NCI-H345 treated with DMSO at 0.1 percent for 48 hours (cell line): ENCODE measurements at regions not wholly inside any gene's neighbourhood (a gene's known extent, or its start where the extent isn't known, plus 50 kb on each side); places are given as distances from the start of the nearest gene placed in this dataset.

Experiments
- DNase-seq: peaks from one replicate; lab custom pipeline; 2025; ENCODE audit not compliant: unreplicated experiment; lab: John Stamatoyannopoulos, UW

DNA sequence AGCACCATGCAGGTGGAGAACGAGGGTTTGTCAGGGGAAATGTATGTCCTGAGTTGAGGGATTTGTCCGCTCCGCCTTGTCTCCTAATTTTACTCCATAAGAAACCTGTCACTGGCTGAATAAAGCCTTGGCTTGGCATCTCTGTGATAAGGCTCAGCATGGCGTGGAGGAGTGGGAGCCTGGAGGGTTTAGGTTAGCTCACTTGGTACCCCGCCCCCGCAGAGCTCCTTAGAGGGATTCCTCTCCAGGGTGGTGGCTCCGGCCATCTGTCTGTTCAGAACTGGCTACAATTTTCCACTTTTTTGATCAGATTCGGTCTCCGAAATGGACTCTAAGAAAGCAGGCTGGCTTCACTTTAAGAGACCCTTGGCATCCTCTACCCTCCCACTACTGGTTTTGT is 192.2 kb upstream of the SYNDIG1 start:
- DNase-seq = no peak

- no peak for DNase-seq
Observed at GRCh38 chr20:24275946-24276705, 193.3 kb upstream of the SYNDIG1 start.

DNA sequence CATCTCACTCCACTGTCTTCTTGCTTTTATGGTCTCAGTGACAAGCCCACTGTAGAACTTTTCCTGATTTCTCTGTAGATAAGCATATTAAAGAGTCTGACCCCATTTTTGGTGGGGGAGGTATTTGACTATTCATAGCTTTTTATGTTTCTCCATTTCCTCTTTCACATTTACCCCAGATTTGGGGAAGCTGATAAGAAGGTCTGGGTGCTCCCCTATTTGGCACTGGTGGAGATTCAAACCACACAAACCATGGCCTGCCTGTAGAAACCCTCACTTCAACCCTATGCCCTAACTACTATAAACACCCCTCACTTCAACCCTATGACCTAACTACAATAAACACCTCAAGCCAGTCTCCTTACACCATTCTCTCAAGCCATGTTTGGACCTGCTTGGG is 196.2 kb upstream of the SYNDIG1 start:
- no peak for DNase-seq

DNA sequence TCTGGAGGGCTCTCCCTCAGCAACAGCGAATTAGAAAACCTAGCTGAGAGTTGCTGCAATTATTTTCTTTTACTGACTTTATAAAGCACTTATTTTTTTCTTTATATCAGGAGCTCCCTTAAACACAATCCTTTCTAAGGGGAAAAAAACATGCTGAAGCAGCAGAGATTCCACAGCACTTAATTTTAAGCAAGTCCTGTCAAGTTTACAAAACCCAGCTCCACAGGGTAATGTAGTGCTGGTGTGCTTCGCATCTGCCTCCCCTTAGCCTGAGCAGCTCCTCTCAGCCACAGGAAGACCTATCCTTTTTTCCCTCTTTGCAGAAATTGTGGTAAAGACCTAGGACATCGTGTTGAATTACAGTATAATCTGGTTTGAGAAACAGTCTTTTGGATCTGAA is 208.1 kb upstream of the SYNDIG1 start:
- no peak for DNase-seq

DNA sequence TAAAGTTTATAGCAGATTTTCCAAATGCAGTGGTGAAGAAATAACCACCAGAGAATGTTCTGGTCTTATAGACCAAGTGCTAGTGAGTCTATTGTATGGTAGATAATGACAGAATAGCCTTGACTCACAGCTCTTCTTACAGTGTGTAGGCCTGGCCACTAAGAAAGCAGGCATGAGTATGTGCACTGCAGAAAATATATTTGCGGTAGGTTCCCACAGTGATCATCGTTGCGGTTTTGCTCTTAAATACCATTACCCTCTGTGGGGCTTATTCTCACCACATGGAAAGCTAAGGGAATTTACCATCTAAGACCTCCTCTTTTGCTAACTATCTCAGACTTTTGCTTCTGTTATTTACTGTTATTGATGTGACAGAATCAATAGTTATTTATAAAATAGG is 212.3 kb upstream of the SYNDIG1 start:
- DNase-seq = no peak

DNA sequence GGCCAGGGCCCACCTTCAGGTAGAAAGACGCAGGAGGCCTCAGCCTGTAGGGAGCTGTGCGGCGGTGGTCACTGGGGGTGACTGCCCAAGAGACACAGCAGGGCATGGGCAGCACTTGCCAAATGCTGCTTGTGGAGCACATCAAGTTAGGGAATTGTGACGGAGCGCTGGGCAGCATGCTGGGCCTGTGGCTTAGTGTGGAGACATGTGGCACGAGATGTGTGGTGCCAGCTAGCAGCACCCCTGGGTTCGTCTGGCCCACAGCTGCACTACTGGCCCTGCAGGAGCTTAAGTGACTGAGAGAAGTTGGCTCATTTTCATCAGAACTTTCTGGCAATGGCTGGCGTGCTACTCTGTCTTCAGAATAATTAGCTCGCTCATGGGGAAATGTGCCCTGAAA is 213.1 kb upstream of the SYNDIG1 start:
- no peak for DNase-seq

- no peak for DNase-seq
Observed at GRCh38 chr20:24254480-24254879, 214.9 kb upstream of the SYNDIG1 start.

DNA sequence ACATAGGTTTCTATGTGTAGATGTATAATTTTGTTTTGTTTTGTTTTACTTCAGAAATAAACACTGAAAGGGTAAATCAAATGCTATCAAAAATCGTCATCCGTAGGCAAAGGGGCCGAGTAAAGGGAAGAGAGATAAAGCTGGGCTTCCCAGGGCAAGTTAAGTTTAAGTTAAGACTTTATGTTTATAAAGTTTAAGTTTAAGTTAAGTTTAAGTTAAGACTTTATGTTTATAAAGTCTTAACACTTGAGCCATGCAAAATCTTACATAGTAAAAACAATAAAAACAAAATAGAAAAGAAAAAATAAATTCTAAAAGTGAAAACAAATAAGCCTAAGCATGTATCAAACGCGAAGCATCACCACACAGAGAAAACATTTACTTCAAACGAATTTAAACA is 216.1 kb upstream of the SYNDIG1 start:
- no peak for DNase-seq

DNA sequence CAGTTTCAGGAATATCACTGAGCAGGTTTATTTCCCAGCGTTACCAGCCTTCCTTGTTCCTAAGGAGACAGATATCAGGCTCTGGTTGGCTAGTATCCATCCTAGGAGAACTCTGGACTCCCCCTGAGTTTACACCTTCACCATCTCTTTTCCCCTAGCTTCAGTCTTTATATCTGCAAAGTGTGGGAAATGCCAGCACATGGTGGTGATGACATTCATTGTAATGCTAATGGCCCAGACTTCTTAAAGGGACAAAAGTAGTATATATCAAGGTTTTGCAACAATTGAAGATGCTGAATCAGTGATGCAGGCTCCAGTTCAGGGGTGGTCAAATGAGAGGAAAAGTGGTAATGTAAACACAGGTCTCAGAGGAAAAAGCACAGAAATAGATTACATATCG is 224.3 kb upstream of the SYNDIG1 start:
- DNase-seq = no peak

GRCh38 chr20:24242763-24243162 is 226.7 kb upstream of the SYNDIG1 start:
- no peak for DNase-seq

DNA sequence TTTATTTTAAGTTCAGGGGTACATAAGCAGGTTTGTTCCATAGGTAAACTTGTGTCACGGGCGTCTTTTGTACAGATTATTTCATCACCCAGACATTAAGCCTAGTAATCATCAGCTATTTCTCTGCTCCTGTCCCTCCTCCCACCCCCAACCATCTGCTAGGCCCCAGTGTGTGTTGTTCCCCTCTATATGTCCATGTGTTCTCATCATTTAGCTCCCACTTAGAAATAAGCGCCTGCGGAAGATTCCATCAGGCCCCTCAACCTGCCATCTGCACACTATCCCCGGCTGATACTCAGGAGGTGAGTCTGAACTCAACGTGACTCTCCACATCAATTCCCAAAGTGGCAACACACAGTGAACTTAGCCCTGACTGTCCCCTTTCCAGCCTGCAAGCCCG is 228.0 kb upstream of the SYNDIG1 start:
- no peak for DNase-seq

GRCh38 chr20:24236963-24237362 is 232.5 kb upstream of the SYNDIG1 start:
- DNase-seq = no peak

GRCh38 chr20:24236201-24236600 is 233.2 kb upstream of the SYNDIG1 start:
- no peak for DNase-seq

DNA sequence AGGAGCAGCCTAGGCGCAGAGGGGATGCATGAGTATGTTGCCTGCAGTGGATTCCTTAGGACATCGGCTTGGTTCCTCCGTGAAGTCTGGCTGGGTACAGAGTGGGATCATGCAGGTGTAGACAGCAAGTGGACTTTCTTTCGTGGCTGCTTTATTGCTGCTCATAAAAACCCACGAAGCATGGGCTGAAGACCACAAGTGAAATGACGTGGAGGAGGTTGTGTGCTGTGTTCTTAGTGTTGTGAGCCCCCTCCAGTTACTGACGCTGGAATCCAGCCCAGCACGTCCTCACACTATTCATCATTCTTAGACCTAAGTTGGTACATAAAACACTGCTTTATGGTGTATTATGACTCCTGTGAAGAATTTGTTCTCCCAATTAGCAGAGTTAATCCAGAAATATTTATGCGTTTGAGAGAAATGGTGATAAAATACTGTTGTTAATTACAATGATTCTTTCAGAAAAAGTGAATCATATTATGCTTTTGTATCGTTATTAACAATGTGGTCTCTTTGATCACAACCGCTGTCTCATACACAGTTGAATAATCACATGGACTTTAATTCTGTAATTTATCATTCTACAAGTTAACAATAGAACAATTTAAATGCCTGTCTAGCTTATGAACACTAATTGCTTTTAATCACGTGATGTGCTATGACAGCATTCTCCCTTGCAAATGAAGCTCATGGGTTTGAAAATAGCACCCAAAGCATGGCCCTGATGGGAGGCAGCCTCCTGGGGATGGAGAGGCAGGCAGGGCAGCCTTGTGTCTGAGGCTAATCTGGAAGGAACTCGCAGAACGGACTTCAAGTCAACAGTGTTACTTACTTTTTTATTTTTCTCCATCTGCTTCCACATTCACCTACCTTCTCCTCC is 233.9 kb upstream of the SYNDIG1 start:
- no peak for DNase-seq

GRCh38 chr20:24227600-24227999 is 239.0 kb upstream of the GGTLC1 start:
- no peak for DNase-seq

- DNase-seq = no peak
Observed at GRCh38 chr20:24212494-24212893, 223.9 kb upstream of the GGTLC1 start.

GRCh38 chr20:24211972-24212371 is 223.4 kb upstream of the GGTLC1 start:
- no peak for DNase-seq

DNA sequence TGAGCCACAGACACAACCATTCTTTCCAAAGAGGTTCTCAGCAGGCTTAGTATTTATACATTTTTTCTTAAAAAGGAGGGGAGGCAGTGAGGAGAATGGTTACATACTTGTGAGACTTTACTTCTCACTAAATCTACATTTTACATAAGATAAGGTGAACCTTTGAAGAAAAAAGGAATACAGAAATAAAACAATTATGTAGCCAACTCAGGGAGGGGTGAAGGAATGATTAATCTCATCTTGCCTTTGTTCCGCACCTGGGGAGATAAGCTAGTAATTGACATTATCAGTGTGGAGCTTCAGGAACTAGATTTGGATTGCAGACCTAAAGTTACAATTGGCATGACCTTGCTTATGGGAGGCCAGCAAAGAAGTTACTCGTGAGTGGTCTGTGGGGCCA is 221.8 kb upstream of the GGTLC1 start:
- no peak for DNase-seq

GRCh38 chr20:24208652-24209051 is 220.1 kb upstream of the GGTLC1 start:
- peak; percentile 8 for DNase-seq

DNA sequence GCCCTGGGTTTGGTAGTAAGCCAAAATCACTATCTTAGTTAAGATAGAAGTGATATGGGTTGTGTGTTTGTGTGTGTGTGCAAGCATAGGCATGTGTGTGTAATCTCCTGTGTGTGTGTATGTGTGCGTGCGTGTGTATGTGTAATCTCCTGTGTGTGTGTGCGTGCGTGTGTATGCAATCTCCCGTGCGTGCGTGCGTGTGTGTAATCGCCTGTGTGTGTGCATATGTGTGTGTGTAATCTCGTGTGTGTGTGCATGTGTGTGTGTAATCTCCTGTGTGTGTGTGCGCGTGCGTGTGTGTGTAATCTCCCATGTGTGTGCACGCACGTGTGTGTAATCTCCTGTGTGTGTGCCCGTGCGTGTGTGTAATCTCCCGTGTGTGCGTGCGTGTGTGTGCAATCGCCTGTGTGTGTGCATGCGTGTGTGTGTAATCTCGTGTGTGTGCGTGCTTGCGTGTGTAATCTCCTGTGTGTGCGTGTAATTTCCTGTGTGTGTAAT is 219.3 kb upstream of the GGTLC1 start:
- no peak for DNase-seq

DNA sequence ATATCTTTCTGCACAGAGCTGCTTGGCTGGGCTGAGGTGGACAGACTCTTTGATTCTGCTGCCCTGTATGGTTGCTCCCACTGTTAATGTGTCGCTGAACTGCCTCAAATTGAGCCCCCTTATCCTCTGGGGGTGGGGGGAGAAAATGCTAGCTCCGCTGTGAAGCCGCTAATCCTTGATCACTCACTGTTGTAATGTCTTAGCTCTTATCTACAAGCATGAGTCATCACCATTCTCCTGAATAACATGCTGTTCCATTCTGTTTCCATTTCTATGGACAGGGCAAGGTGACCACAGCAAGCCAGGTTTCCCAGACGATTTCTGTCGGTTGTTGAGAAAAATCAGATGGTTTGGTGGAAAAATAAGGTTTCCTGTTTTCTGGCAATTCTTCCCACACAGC is 218.4 kb upstream of the GGTLC1 start:
- DNase-seq = no peak

DNA sequence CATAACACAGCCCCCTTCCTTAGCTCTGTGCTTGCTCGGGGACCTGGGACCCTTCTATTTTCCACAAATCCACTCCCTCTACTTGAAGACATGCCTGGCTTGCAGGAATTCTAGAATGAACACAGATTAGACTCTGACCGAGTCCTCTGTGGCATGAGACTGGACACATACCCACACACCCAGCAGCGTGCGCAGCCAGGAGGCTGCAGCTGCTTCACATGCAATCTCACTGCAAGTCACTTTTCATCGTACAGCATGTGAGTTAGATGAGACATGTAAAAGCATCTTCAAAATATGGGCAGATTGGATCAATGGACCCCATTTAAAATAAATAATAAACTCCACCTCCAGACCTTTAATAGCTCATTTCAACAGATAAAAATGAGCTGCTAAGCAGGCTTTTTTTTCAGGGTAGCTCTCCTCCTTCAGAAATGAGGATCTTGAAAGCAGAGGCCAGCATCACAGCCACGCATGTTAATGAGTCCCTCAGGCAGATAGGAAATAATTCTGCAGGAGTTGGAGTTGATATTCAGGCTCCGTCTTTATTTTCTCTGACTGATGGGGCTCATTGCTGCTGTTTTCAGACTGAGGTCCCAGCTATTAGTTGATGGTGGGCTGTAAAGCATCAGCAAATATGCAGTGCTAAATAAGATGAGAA is 215.1 kb upstream of the GGTLC1 start:
- no peak for DNase-seq
